GM12878 (cell line): ENCODE measurements at regions not wholly inside any gene's neighbourhood (a gene's known extent, or its start where the extent isn't known, plus 50 kb on each side); places are given as distances from the start of the nearest gene placed in this dataset.

ENCODE experiments used
- NRF1 ChIP-seq: conservative IDR thresholded peaks from 2 replicates; pipeline ENCODE4 v1.6.1; 2011; ENCODE audit warnings: mild to moderate bottlenecking, low read depth, low read length, improper control_type of control experiment
- RCOR1 ChIP-seq: conservative IDR thresholded peaks from 2 replicates; pipeline ENCODE4 v1.6.1; 2012; ENCODE audit warnings: low read depth, low read length, improper control_type of control experiment
- TAF1 ChIP-seq: IDR thresholded peaks from 2 replicates; pipeline ENCODE4 v1.6.1; 2011; ENCODE audit warnings: mild to moderate bottlenecking, low read depth, low read length, borderline replicate concordance
- ZNF217 ChIP-seq: fragments of 450-650 bp; IDR thresholded peaks from 2 replicates; pipeline ENCODE4 v1.6.1; 2017; ENCODE audit warnings: antibody characterized with exemption, mild to moderate bottlenecking
- ZNF24 ChIP-seq: fragments of 450-650 bp; IDR thresholded peaks from 2 replicates; pipeline ENCODE4 v1.6.1; 2017; ENCODE audit warnings: antibody characterized with exemption, mild to moderate bottlenecking

- TF ChIP-seq NRF1 (no peak), TAF1 (no peak), ZNF24 (no peak), ZNF217 (no peak), RCOR1 (no peak)
These were observed 354.3 kb downstream of the COL12A1 start for GRCh38 chr6:74851596-74851995.
